HEK293 (cell line): ENCODE measurements at regions not wholly inside any gene's neighbourhood (a gene's known extent, or its start where the extent isn't known, plus 50 kb on each side); places are given as distances from the start of the nearest gene placed in this dataset.

Experiments
- CTCF ChIA-PET: fragments of 350-600 bp; formaldehyde crosslinking; extraction: SDS; loops from one replicate; lab custom pipeline; 2021; ENCODE audit warnings: antibody characterized with exemption; lab: Yijun Ruan, JAX
- POLR2A ChIA-PET: fragments of 300-600 bp; formaldehyde crosslinking; extraction: SDS; loops from one replicate; lab custom pipeline; 2020; ENCODE audit warnings: antibody characterized with exemption, inconsistent platforms; lab: Yijun Ruan, JAX
- H3K27ac ChIP-seq: fragments of 200-500 bp; sonication (Bioruptor generic); 2 replicates; pipeline ENCODE4 v1.5.1; 2014; ENCODE audit warnings: low read depth, low read length, control low read depth, inconsistent platforms; ENCODE audit errors: extremely low read depth
- H3K36me3 ChIP-seq, 2 experiments: fragments of 200-500 bp in 1 of 2; sonication (Bioruptor generic) in 1 of 2; 1 replicate in 1 of 2; 2 replicates in 1 of 2; pipeline ENCODE4 v1.5.1; 2014 to 2017; ENCODE audit warnings: inconsistent platforms in 2 of 2, low read length in 2 of 2; ENCODE audit not compliant: control insufficient read depth in 2 of 2, insufficient read depth in 1 of 2
- H3K4me1 ChIP-seq: fragments of 200-500 bp; sonication (Bioruptor generic); 2 replicates; pipeline ENCODE4 v1.5.1; 2014; ENCODE audit warnings: mild to moderate bottlenecking, low read length, inconsistent platforms; ENCODE audit not compliant: control insufficient read depth, insufficient read depth
- H3K4me3 ChIP-seq: 2 replicates; pipeline ENCODE4 v1.5.1; 2011; ENCODE audit warnings: low read depth, mild to moderate bottlenecking, control low read depth, low read length, moderate library complexity
- H3K9me3 ChIP-seq: fragments of 200-500 bp; sonication (Bioruptor generic); 2 replicates; pipeline ENCODE4 v1.5.1; 2014; ENCODE audit warnings: low read depth, low read length, inconsistent platforms; ENCODE audit not compliant: control insufficient read depth, insufficient read depth
- BCL11A ChIP-seq: fragments of 450-650 bp; formaldehyde crosslinking; IDR thresholded peaks from 2 replicates; pipeline ENCODE4 v1.5.1; 2016; ENCODE audit warnings: low read depth, missing biosample characterization, missing genetic modification characterization
- EGR2 ChIP-seq: fragments of 450-650 bp; formaldehyde crosslinking; IDR thresholded peaks from 2 replicates; pipeline ENCODE4 v1.5.1; 2016; ENCODE audit warnings: low read depth, missing biosample characterization, missing genetic modification characterization
- ELK4 ChIP-seq: IDR thresholded peaks from 2 replicates; pipeline ENCODE4 v1.6.1; 2011; ENCODE audit warnings: mild to moderate bottlenecking, low read depth, low read length, borderline replicate concordance
- FEZF1 ChIP-seq: fragments of 450-650 bp; formaldehyde crosslinking; IDR thresholded peaks from 2 replicates; pipeline ENCODE4 v1.5.1; 2016; ENCODE audit warnings: missing biosample characterization, missing genetic modification characterization
- INSM2 ChIP-seq: fragments of 450-650 bp; formaldehyde crosslinking; IDR thresholded peaks from 2 replicates; pipeline ENCODE4 v1.5.1; 2016; ENCODE audit warnings: missing biosample characterization, missing genetic modification characterization
- KLF16 ChIP-seq: fragments of 450-650 bp; formaldehyde crosslinking; IDR thresholded peaks from 2 replicates; pipeline ENCODE4 v1.5.1; 2017; ENCODE audit warnings: missing biosample characterization, missing genetic modification characterization
- KLF7 ChIP-seq: fragments of 450-650 bp; formaldehyde crosslinking; IDR thresholded peaks from 2 replicates; pipeline ENCODE4 v1.5.1; 2016; ENCODE audit warnings: missing biosample characterization, missing genetic modification characterization, borderline replicate concordance
- OSR2 ChIP-seq: fragments of 450-650 bp; formaldehyde crosslinking; IDR thresholded peaks from 2 replicates; pipeline ENCODE4 v1.5.1; 2016; ENCODE audit warnings: missing biosample characterization, missing genetic modification characterization
- ZBTB20 ChIP-seq: fragments of 450-650 bp; formaldehyde crosslinking; IDR thresholded peaks from 2 replicates; pipeline ENCODE4 v1.5.1; 2016; ENCODE audit warnings: missing biosample characterization, missing genetic modification characterization
- ZNF138 ChIP-seq: fragments of 450-650 bp; formaldehyde crosslinking; IDR thresholded peaks from 2 replicates; pipeline ENCODE4 v1.5.1; 2016; ENCODE audit warnings: missing biosample characterization, missing genetic modification characterization, borderline replicate concordance
- ZNF211 ChIP-seq: fragments of 450-650 bp; formaldehyde crosslinking; IDR thresholded peaks from 2 replicates; pipeline ENCODE4 v1.5.1; 2016; ENCODE audit warnings: low read depth, missing biosample characterization, missing genetic modification characterization
- ZNF221 ChIP-seq: fragments of 450-650 bp; formaldehyde crosslinking; IDR thresholded peaks from 2 replicates; pipeline ENCODE4 v1.5.1; 2017; ENCODE audit warnings: missing biosample characterization, missing genetic modification characterization, borderline replicate concordance
- ZNF239 ChIP-seq: fragments of 450-650 bp; formaldehyde crosslinking; IDR thresholded peaks from 2 replicates; pipeline ENCODE4 v1.5.1; 2016; ENCODE audit warnings: missing biosample characterization, missing genetic modification characterization
- ZNF292 ChIP-seq: fragments of 450-650 bp; formaldehyde crosslinking; IDR thresholded peaks from 2 replicates; pipeline ENCODE4 v1.5.1; 2016; ENCODE audit warnings: low read depth, missing biosample characterization, missing genetic modification characterization, borderline replicate concordance
- ZNF391 ChIP-seq: fragments of 450-650 bp; formaldehyde crosslinking; IDR thresholded peaks from 2 replicates; pipeline ENCODE4 v1.5.1; 2016; ENCODE audit warnings: low read depth, missing biosample characterization, missing genetic modification characterization, borderline replicate concordance
- ZNF48 ChIP-seq: fragments of 450-650 bp; formaldehyde crosslinking; IDR thresholded peaks from 2 replicates; pipeline ENCODE4 v1.5.1; 2016; ENCODE audit warnings: missing biosample characterization, missing genetic modification characterization
- ZNF544 ChIP-seq: fragments of 450-650 bp; formaldehyde crosslinking; IDR thresholded peaks from 2 replicates; pipeline ENCODE4 v1.5.0; 2017; ENCODE audit warnings: missing biosample characterization, missing genetic modification characterization
- ZNF555 ChIP-seq: fragments of 450-650 bp; formaldehyde crosslinking; conservative IDR thresholded peaks from 2 replicates; pipeline ENCODE4 v1.5.1; 2017; ENCODE audit warnings: missing biosample characterization, mild to moderate bottlenecking, missing genetic modification characterization, inconsistent platforms
- ZNF561 ChIP-seq: fragments of 450-650 bp; IDR thresholded peaks from 2 replicates; pipeline ENCODE4 v1.5.1; 2018; ENCODE audit warnings: missing biosample characterization, missing genetic modification characterization, borderline replicate concordance
- ZNF571 ChIP-seq: fragments of 450-650 bp; formaldehyde crosslinking; IDR thresholded peaks from 2 replicates; pipeline ENCODE4 v1.5.0; 2017; ENCODE audit warnings: missing biosample characterization, missing genetic modification characterization
- ZNF596 ChIP-seq: fragments of 450-650 bp; IDR thresholded peaks from 2 replicates; pipeline ENCODE4 v1.5.0; 2018; ENCODE audit warnings: missing biosample characterization, mild to moderate bottlenecking, missing genetic modification characterization, moderate library complexity
- ZNF621 ChIP-seq: fragments of 450-650 bp; formaldehyde crosslinking; IDR thresholded peaks from 2 replicates; pipeline ENCODE4 v1.5.1; 2017; ENCODE audit warnings: missing biosample characterization, missing genetic modification characterization
- ZNF707 ChIP-seq: fragments of 450-650 bp; formaldehyde crosslinking; IDR thresholded peaks from 2 replicates; pipeline ENCODE4 v1.5.1; 2016; ENCODE audit warnings: missing biosample characterization, missing genetic modification characterization
- TF ChIP-seq, protein P1 (sequence below): fragments of 450-650 bp; formaldehyde crosslinking; IDR thresholded peaks from 2 replicates; pipeline ENCODE4 v1.5.1; 2016; ENCODE audit warnings: missing biosample characterization, missing genetic modification characterization
- TF ChIP-seq, protein P2 (sequence below): fragments of 450-650 bp; formaldehyde crosslinking; IDR thresholded peaks from 2 replicates; pipeline ENCODE4 v1.5.1; 2016; ENCODE audit warnings: missing biosample characterization, missing genetic modification characterization

DNA sequence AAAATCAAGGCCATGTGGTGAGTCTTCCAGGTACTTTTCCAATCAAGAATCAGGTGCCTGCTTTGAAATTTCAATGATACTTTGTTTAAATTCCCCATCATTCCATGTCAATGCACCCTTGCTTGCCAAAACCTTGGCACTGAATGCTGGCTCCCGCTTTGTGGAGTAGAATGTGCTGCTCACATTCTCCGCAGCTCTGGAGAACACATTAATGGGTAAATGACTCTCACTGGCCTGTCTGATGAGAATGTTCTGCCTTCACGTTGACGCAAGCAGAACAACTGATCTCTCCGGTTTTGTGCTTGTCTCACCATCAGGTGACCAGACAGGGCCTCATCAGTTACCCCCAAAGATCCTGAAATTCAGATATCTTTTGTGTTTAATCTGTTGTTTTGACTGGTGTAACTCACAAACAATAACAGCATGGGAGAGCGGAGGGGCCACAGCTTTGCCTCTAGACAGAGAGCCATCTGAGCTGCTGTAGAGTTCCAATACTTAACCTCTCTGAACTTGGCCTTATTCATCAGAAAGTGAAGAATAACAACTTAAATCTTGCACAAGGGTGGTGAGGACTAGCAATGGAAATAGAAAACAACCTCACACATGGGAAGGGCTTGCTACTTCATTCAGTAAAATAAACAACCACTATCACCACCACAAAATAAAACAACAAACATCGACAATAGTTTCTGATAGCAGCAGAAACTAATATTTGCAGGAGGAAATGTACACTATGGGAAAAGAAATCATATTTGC, 276.9 kb upstream of the IGFBP3 start (continued):
- TF ChIP-seq ZNF555 (no peak), OSR2 (tag by site-specific recombination) (no peak), ZNF221 (tag by site-specific recombination) (no peak), KLF7 (tag by site-specific recombination) (no peak), ZNF621 (tag by site-specific recombination) (no peak), ZNF571 (tag by site-specific recombination) (no peak), ZNF707 (tag by site-specific recombination) (no peak), ZNF596 (tag by site-specific recombination) (no peak)
- TF ChIP-seq, protein P1, sequence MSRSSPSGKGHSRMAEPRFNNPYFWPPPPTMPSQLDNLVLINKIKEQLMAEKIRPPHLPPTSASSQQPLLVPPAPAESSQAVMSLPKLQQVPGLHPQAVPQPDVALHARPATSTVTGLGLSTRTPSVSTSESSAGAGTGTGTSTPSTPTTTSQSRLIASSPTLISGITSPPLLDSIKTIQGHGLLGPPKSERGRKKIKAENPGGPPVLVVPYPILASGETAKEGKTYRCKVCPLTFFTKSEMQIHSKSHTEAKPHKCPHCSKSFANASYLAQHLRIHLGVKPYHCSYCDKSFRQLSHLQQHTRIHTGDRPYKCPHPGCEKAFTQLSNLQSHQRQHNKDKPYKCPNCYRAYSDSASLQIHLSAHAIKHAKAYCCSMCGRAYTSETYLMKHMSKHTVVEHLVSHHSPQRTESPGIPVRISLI (tag by site-specific recombination): no peak

- POLR2A ChIA-PET: no interaction called here
- TF ChIP-seq FEZF1 (tag by site-specific recombination) (no peak), ZNF391 (tag by site-specific recombination) (no peak), ZNF561 (tag by site-specific recombination) (no peak), ZNF239 (tag by site-specific recombination) (no peak), ELK4 (no peak), ZNF211 (no peak), ZNF48 (tag by site-specific recombination) (no peak), ZNF292 (tag by site-specific recombination) (no peak), ZNF138 (tag by site-specific recombination) (no peak), ZNF544 (tag by site-specific recombination) (no peak)
- TF ChIP-seq, protein P2, sequence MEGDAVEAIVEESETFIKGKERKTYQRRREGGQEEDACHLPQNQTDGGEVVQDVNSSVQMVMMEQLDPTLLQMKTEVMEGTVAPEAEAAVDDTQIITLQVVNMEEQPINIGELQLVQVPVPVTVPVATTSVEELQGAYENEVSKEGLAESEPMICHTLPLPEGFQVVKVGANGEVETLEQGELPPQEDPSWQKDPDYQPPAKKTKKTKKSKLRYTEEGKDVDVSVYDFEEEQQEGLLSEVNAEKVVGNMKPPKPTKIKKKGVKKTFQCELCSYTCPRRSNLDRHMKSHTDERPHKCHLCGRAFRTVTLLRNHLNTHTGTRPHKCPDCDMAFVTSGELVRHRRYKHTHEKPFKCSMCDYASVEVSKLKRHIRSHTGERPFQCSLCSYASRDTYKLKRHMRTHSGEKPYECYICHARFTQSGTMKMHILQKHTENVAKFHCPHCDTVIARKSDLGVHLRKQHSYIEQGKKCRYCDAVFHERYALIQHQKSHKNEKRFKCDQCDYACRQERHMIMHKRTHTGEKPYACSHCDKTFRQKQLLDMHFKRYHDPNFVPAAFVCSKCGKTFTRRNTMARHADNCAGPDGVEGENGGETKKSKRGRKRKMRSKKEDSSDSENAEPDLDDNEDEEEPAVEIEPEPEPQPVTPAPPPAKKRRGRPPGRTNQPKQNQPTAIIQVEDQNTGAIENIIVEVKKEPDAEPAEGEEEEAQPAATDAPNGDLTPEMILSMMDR: no peak
- no peaks in the 10 kb centered on the region for H3K4me1 ChIP-seq
- no peaks in the 10 kb centered on the region for H3K36me3 ChIP-seq
- CTCF ChIA-PET: interaction anchor here (0.8 kb wide), 1 partner anchor 8 kb away, joined by 3 read pairs; no protein-coding TSS in a partner anchor
- no peaks in the 10 kb centered on the region for H3K9me3 ChIP-seq
- no peak overlapping the region for H3K27ac ChIP-seq
- no peak overlapping the region for H3K4me3 ChIP-seq
Measured at GRCh38 chr7:46195934-46196333, 274.9 kb upstream of the IGFBP3 start.

GRCh38 chr7:46192271-46192670, 271.2 kb upstream of the IGFBP3 start:
- CTCF ChIA-PET: no interaction called here
- Histone ChIP-seq H3K9me3 (no peaks in the 10 kb centered on the region), H3K36me3 (no peaks in the 10 kb centered on the region), H3K27ac (no peak overlapping the region)
- POLR2A ChIA-PET: no interaction called here
- no peak for TF ChIP-seq ZNF561 (tag by site-specific recombination)
- TF ChIP-seq KLF16 (tag by site-specific recombination): no peak
- no peak for TF ChIP-seq BCL11A (tag by site-specific recombination)
- TF ChIP-seq INSM2: no peak
- no peak for TF ChIP-seq ZBTB20
- TF ChIP-seq EGR2 (tag by site-specific recombination): no peak
- TF ChIP-seq, all 188 proteins: peak for 0
- Histone ChIP-seq H3K4me1 (no peaks in the 10 kb centered on the region), H3K4me3 (no peak overlapping the region)
